ENCODE measurements at regions not wholly inside any gene's neighbourhood (a gene's known extent, or its start where the extent isn't known, plus 50 kb on each side); places are given as distances from the start of the nearest gene placed in this dataset.
"Not testable (repeated sequence)": the region's sequence is repeated elsewhere in the genome, so short reads cannot be mapped to it uniquely, and the experiment has no call there.

DNA sequence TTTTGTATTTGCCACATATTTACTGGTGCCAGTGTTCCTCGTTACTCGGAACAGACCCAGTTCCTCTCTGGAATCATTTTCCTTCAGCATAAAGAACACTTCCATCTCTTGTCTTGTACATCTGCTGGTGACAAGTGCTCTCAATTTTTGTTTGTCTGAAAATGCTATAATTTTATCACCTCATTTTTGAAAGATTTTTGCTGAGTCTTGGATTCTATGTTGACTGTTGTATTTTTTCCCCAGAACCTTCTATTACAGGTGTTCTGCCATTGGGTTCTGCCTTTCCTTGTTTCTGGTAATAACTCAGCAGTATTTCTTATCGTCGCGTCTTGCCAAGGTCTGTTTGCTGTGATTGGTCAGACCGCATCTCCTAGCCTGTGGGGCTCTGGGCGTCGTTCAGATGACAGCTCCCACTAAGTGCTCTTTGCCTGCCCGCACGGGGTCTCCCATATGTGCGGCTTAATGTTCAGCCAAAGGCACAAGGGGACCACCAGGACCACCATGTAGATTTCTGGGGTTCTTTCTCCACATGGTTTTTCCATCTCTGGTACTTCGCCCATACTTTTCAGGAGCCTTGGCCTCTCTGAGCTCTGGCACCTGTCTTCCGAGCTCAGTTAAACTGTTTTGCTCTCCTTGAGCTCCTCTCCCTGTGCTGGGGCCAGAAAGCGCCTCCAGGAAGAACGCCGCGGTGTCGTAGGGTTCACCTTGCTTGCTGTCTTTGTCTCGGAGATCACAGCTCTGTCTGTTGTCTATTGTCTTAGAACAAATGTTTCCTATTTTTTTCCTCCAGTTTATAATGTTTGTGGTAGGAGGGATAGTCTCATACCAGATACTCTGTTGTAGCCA, 80.0 kb downstream of the METRNL start:
- no peak for DNase-seq (ENCODE audit: low read depth)

DNA sequence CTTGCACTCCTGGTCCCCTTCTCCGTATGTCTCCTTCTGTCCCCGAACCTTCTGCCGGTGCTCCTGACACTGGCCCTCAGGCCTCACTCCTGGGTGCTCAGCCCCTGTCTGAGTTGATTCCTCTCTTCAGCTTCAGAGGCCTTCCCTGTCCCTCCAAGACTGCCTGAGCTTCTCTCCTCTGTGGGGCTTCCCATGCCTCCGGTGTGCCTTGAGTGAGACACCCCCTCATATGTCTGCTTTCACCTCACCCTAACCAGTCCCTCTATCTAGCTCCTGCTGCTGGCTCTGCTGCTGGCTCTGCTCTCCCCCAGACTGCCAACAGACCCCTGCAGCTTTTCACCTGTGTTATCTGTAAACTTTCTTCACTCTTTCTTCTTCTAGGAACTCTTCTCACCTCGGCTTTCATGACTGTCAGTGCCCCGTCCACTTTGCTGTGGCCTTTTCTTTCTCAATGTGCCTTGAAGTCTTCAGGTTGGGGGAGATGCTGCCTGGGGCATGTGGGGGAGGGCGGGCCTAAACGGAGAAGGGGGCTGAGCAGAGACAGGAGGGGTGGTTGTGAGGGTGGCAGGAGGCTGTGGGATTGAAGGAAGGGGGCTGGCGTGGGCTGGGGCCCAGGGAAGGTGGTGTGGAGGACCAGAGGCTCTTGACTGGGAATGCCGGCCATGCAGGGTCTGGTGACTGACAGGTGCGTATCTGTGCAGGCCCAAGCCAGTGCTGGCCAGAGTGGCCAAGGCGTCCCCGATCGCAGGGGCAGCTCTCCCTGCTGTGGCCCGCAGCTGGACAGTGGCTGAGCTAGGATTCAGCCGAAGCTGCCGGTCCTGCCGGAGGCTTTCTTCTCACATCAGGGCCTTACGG, 81.3 kb downstream of the METRNL start:
- DNase-seq (ENCODE audit: low read depth), result no peak

DNA sequence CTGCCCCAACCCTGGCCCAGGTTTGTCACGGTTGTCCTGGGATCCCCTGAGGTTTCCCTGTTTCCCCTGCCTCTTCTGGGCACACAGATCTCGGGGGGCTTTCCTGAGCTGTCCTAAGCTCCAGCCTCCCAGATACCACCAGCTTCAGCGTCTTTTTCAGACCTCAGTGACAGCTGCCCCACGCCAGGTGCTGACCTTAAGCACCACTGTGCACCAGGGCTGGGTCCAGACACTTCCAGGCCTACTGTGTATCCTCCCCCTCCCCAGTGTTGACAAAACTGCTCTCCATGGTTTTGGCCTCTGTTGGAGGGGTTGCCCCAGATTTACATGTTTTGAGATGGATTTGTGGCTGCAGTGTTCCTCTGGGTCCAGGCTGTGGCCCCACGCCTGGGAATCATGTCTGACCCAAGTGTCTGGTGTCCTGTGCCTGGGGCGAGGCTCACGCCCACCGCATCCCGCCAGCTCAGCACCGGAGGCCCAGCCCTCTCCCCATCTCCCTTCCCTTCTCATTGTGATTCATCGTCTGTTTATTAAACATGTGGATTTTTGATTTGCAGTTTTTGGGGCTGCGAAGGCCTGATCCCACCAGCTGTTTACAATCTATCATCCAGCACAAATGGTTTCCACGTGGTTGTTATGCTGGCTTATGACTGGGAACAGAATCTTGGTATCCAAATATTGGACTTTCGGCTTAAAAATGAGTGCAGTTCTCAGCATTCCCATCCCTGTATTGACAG, 82.1 kb downstream of the METRNL start:
- DNase-seq (ENCODE audit: low read depth), result peak; percentile 78

DNA sequence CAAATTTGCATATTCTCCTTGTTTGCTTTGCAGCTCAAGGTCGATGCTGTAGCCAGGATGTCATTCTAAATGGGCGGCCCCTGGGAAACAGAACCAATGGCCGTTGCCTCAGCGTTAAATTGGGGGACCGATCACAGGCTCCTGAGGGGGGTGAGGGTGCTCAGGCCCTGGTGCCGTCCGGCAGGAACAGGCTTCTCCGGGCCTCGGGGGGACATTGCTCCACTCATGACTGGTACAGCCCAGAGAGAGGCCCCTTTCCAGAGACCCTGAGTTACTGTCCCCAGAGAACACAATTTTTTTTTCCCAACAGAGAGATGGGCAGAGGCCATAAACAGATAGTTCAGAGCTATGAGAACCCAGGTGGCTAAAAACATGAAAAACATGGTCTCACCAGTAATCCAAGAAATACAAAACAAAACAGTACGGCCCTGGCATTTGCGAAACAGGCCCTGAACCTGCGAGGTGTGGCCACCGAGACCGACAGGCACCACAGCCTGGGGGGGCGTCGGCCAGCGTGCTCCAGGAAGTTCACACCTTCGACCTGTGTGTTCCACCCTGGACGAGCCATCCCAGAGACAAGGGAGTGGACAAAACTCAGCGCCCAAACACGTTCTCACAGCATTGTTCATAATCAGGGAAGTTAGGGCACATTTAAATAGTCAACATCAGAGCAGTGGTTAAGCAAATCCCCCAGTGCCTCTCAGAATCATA, 82.8 kb downstream of the METRNL start:
- no peak for DNase-seq (ENCODE audit: low read depth)

DNA sequence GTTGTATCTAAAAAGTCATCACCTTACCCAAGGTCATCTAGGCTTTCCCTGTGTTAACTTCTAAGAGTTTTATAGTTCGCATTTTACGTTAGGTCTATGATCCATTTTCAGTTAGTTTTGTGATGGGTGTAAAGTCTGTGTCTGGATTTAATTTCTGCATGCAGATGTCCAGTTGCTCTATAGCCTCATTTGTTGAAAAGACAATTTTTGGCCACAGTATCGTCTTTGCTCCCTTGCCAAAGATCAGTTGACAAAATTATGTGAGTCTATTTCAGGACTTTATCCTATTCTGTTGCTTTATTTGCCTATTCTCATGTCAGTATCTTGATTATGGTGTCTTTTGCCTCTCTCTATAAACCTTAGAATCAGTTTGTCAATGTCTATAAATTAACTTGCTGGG, 85.1 kb downstream of the METRNL start:
- DNase-seq (ENCODE audit: low read depth), result no peak

DNA sequence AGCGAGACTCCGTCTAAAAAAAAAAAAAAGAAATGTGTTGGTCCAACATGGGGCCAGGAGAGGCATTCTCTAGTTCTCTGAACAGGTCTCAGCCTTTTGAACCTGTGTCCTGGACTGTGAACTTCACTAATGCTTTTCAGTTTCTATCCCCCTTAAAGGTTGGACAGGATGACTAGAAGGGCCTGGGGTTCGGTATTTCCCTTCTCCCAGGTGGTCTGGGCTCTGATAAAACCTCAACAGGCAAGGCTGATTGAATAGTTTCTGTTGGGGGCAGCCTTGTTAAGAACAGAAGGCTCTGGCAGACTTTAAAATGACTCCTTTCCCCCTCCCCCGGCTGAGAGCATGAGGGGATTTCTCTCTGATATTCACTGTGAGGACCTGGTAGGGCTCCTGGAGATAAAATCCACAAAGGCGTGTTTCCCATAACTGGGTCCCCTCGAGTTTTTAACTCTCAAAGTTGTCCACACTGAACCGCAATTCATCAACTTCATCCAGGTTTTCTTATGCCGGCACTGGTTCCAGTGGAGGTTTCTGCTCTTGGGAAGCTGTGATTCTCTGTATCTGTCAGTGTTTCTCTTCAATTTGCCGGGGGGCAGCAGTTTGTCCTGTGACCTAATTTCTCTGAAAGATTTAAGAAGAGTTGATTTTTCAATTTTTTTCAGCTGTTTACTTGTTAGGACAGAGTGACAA, 91.3 kb downstream of the METRNL start:
- DNase-seq (ENCODE audit: low read depth), result no peak

DNA sequence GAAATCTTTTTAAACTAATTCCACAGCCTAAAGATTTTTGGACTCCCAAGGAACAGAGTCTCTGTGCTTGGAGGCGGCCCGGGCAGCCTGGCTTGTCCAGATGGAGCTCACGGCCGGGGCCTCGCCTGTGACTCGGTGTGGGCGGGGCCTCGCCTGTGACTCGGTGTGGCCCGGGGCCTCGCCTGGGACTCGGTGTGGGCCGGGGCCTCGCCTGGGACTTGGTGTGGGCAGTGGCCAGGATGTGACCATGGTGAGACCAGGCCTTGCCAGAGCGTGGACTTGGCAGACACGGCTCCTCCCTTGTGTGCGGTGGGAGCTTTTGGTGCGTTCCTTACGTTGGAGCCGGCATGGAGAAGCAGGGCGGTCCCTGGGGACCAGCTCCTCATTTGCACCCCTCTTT, 92.3 kb downstream of the METRNL start:
- DNase-seq (ENCODE audit: low read depth), result no peak

DNA sequence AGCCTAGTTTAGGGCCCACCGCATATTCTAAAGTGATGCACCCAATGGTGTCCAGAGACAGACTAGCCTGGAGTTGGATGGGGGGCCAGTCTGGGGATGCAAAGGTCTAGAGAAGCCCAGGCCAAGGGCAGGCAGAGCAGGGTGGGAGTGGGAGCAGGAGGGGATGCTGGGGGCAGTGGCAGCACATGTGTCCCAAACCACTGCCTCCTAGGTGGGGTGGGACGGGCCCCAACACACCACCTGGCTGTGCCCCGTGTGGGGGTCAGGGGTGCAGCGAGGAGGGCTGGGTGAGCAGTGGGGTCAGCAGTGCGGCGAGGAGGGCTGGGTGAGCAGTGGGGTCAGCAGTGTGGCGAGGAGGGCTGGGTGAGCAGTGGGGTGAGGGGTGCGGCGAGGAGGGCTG, 92.7 kb downstream of the METRNL start:
- DNase-seq (ENCODE audit: low read depth), result not testable (repeated sequence)

DNA sequence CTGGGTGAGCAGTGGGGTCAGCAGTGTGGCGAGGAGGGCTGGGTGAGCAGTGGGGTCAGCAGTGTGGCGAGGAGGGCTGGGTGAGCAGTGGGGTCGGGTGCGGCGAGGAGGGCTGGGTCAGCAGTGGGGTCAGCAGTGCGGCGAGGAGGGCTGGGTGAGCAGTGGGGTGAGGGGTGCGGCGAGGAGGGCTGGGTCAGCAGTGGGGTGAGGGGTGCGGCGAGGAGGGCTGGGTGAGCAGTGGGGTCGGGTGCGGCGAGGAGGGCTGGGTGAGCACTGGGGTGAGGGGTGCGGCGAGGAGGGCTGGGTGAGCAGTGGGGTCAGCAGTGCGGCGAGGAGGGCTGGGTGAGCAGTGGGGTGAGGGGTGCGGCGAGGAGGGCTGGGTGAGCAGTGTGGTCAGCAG, 93.2 kb downstream of the METRNL start:
- DNase-seq (ENCODE audit: low read depth), result not testable (repeated sequence)

DNA sequence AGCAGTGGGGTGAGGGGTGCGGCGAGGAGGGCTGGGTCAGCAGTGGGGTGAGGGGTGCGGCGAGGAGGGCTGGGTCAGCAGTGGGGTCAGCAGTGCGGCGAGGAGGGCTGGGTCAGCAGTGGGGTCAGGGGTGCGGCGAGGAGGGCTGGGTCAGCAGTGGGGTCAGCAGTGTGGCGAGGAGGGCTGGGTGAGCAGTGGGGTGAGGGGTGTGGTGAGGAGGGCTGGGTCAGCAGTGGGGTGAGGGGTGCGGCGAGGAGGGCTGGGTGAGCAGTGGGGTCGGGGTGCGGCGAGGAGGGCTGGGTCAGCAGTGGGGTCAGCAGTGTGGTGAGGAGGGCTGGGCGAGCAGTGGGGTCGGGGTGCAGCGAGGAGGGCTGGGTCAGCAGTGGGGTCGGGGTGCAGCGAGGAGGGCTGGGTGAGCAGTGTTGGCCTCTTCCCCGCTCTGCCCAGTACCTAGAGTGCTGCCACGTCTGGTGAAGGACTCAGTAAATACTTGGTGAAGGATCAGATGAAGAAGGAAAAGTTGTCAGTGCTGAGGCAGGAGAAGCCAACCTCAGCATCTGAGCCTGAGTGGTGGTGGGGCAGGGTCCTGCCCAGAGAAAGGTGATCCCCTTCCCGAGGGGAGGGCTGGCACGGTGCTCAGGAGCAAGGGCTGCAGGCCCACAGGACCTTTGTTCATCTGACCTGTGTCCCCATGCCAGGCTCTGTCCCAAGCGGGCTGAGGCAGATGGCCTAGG, 93.9 kb downstream of the METRNL start:
- DNase-seq (ENCODE audit: low read depth), result not testable (repeated sequence)

DNA sequence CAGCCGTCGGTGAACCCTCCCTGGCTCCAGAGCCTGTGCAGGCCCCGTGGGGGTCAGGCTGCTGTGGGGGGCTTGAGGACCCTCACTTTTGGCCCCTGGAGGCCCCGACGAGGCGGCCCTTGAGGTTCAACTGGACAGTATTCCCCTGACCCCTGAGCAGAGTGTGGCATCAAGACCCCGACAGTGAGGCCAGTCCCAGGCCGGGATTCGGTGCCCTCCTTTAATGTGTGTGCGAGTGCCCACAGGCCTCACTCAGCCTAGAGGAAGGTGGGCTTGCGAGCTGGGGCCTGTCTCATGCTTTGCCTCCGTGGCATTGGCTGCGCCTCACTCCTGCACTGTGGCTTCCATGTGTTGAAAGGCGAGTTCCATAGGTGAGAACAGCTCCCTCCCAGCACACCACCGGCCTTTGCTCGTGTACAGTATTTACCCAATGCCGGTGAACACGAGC, 94.5 kb downstream of the METRNL start:
- no peak for DNase-seq (ENCODE audit: low read depth)

DNA sequence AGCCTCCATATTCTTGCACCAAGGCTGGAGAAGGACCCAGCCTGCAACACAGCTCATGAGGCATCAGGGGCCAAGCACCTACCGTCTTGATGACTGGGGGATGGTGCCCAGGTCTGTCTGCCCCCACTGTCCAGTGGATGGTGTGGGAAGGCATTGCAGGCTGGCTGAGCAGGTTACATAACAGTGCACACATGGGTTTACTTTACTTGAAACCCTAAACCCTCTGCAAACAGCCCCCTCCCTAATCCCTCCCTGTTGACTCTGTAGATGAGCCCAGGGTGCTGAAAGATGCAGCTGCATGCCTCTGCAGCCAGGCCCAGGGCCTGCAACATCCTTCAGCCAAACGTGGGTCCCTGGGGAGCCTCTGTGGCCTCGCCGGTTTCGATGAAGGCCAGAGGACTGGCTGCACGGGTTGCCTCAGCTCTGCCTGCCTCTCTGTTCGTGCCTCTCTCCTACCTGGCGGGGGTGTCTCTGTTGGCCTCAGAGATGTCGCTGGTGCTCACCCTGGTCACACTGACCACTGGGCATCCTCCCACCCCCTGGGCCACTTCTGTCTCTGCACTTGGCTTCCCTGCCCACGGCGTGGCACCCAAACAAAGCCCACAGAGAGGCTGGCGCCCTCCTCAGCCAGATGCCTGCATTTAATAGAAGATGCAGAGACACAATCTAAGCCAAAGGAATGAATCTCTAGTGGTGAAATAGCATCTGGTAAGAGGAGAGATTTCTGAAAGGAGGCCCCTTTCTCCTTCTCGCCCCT, 95.1 kb downstream of the METRNL start:
- DNase-seq (ENCODE audit: low read depth), result no peak

DNA sequence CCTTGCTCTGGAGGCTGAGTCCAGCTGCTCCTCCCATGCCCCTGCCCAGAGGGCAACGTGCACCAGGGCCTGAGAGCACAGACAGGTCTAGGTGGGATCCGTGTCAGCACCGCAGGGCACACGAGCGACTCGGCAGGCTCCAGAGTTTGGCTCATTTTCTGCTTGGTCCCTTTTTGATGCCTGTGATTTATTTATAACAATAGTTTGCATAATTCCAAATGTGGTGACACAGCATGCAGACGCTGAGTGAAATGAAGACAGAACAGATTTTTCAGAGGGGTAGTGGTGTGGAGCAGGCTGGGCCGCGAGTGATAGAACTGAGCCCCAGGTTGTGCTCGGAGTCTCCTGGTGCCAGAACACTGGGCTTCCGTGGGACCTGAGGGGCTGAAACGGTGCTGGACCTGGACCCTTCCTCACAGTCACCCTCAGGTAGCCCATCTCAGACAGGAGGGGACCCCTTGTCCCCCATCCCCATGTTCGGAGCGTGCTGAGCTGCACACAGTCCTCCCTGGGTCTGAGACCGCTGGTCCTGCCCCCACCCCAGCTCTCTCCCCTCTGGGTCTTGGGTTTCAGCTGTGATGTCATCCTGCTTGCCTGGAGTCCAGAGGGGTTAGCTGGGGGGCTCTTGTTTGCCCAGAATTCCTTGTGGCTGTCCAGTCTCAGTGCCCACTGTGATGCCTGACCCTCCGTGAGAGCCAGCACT, 95.9 kb downstream of the METRNL start:
- no peak for DNase-seq (ENCODE audit: low read depth)

DNA sequence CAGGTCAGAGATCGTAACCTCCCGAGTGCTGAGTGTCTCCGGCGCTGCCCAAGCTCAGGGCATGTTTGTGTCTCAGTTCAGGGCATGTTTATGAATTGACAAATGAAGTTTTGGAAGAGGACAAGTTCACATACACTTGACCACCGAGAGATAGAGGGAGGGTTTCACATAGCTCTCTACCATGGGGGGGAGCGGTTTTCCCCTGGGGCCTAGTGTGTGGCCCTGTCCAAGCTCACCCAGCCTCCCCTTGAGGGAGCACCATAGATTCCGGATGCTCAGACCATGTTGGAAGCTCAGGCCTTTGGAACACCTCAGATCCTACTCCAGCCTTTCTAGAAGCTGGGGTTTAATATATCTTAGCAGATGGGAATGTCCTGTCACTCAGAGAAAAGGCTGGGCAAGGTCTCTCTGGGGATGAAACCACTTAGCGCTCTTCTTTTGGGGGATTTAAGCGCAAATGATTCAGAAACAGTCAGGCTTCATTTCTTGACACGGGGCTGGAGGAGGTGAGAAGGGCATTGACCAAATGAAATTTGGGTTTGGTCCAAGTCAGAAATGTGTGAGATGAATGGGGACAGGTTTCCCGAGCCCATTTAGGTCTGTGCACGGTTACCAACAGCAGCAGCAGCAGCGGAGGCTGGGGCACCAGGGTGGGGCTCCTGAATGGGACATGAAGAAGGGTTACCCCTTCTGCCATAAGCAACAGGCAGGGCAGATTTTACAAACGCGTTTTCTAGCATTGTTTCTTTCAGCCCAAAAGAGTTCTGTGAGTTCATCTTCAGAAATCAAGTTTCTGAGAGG, 96.6 kb downstream of the METRNL start:
- DNase-seq (ENCODE audit: low read depth), result no peak

DNA sequence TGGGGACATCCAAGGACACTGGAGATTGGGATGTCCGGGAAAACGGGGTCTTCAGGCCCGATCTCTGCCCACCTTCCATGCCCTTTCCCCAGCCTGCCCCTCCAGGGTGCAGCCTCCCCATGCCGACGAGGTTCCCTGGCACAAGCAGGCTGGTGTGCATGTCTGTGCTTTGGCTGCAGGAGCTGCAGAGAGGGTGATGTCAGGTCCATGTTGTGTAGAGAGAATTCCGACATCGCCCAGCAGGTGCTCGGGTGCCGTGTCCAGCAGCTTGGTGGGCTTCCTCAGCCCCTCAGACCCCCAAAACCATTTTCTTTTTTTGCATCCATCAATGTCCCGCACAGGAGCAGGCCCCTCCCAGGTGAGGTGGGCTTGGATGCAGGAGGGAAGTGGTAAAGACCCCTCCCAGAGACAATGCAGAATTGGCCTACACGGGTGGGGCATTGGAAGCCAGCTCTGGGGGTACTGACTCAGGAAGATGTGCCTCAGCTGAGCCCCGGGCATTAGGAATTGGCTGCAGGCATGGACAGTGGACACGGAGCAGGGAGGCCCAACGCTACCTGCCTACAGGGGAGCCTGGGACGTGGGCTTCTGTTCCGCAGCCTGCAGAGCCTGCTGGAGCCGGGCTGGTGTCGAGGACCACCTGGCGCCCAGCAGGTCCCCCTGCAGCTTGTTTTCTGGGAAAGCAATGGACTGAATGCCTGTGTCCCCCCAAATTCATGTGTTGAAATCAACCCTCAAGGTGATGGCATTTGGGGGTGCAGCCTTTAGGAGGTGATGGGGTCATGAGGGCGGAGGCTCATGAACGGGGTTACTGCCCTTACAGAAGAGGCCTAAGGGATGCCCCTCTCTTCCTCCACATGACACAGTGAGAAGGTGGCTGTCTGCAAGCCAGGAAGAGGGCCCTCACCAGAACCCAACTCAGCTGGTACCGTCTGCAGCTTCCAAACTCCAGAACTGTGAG, 97.5 kb downstream of the METRNL start:
- no peak for DNase-seq (ENCODE audit: low read depth)

DNA sequence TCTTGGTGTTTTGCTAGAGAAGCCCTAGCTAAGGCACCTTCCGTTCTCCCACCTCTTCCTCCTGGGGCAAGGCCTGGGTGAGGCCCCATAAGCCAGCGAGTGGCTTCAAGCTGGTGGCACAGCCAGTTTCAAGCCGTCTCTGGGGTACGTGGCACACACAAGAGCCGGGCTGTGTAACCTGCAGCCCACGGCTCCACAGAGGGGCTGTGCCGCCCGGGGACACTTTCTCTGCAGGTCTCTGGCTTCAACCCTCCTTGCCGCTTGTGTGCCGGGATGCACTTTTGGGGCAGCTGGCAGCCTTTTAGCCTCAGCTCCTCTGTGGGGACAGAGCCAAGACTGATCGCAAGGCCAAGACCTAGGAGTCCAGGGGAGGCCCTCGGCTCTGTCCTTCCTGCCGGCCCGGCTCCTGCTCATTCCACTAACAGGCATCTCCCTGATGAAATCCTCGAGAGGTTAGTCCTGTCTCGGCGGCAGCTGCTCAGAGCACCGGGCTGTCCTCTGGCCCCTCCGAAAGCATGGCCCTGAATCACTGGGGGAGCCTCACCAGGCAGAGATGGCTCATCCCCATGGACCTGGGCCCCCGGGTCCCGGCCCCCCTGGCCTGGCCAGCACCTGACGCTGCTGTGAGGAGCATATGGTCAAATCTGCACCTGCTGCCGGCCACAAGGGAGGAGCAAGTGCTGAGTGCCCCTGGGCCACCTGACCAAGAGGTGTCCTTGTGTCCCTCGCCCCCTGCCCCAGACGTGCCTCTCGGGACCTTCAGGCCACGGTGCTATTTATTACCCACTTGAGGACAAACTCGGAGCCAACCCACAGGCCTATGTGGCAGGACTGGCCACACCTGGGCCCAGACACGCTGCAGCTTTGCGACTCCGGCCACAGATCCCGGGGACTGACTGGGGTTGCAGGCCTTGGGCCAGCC, 98.5 kb downstream of the METRNL start:
- no peak for DNase-seq (ENCODE audit: low read depth)

All from forelimb muscle (tissue), 1 donor.